Cardiac septum (tissue), 1 donor: ENCODE measurements at regions not wholly inside any gene's neighbourhood (a gene's known extent, or its start where the extent isn't known, plus 50 kb on each side); places are given as distances from the start of the nearest gene placed in this dataset.
"Not testable (repeated sequence)": the region's sequence is repeated elsewhere in the genome, so short reads cannot be mapped to it uniquely, and the experiment has no call there.

ENCODE experiments used
- DNase-seq: peaks from one replicate; pipeline ENCODE4 v3.0.0-alpha.2; 2020; ENCODE audit warnings: low spot score
- intact Hi-C: fragments of 100-400 bp; cut with DNase I; formaldehyde crosslinking; loops from one replicate; pipeline ENCODE4 v1.14.0; 2022
- donor health status: DM: no; HTN: no; CAD: no.

GRCh38 chr11:115630214-115630613 is 126.0 kb upstream of the CADM1 start:
- DNase-seq = no peak
- intact Hi-C loops = no loop called here

- intact Hi-C loops = no loop called here
- no peak for DNase-seq
Measured at GRCh38 chr11:115629456-115630015, 125.3 kb upstream of the CADM1 start.

GRCh38 chr11:115627666-115628460 is 123.6 kb upstream of the CADM1 start:
- intact Hi-C loops = no loop called here

GRCh38 chr11:115627071-115627470 is 122.9 kb upstream of the CADM1 start:
- intact Hi-C loops = no loop called here
- DNase-seq = no peak

More at GRCh38 chr11:115627666-115628460, 123.6 kb upstream of the CADM1 start:
- DNase-seq = no peak

- DNase-seq = no peak
- intact Hi-C loops = no loop called here
Measured at GRCh38 chr11:115626414-115626813, 122.2 kb upstream of the CADM1 start.

- no peak for DNase-seq
- intact Hi-C loops = no loop called here
Measured at GRCh38 chr11:115625502-115625901, 121.3 kb upstream of the CADM1 start.

GRCh38 chr11:115624065-115624464 is 119.8 kb upstream of the CADM1 start:
- intact Hi-C loops = loop anchor here (5.0 kb wide), 1 partner anchor 33 kb away; no protein-coding TSS in a partner anchor
- DNase-seq = no peak

- intact Hi-C loops = loop anchor here (2.0 to 5.0 kb wide), 3 partner anchors 16 to 118 kb away; partner anchors contain the start of gene CADM1
- peak; percentile 91 for DNase-seq
Measured at GRCh38 chr11:115623021-115623451, 118.8 kb upstream of the CADM1 start.

- intact Hi-C loops = no loop called here
Measured at GRCh38 chr11:115618428-115618827, 114.2 kb upstream of the CADM1 start.

GRCh38 chr11:115617767-115618166 is 113.6 kb upstream of the CADM1 start:
- DNase-seq = no peak
- intact Hi-C loops = no loop called here

More at GRCh38 chr11:115618428-115618827, 114.2 kb upstream of the CADM1 start:
- no peak for DNase-seq

- no peak for DNase-seq
- intact Hi-C loops = no loop called here
Measured at GRCh38 chr11:115616971-115617370, 112.8 kb upstream of the CADM1 start.

- DNase-seq = no peak
- intact Hi-C loops = no loop called here
Measured at GRCh38 chr11:115613986-115614632, 109.9 kb upstream of the CADM1 start.

GRCh38 chr11:115613004-115613403 is 108.8 kb upstream of the CADM1 start:
- DNase-seq = no peak
- intact Hi-C loops = no loop called here

- intact Hi-C loops = no loop called here
- DNase-seq = no peak
Measured at GRCh38 chr11:115612046-115612730, 108.0 kb upstream of the CADM1 start.

GRCh38 chr11:115611343-115611742 is 107.1 kb upstream of the CADM1 start:
- no peak for DNase-seq
- intact Hi-C loops = no loop called here

GRCh38 chr11:115610908-115611307 is 106.7 kb upstream of the CADM1 start:
- no peak for DNase-seq
- intact Hi-C loops = no loop called here

GRCh38 chr11:115610234-115610633 is 106.0 kb upstream of the CADM1 start:
- DNase-seq, intact Hi-C loops: not testable (repeated sequence)

- no peak for DNase-seq
- intact Hi-C loops = no loop called here
Measured at GRCh38 chr11:115608976-115609375, 104.8 kb upstream of the CADM1 start.

- no peak for DNase-seq
- intact Hi-C loops = loop anchor here (2.0 kb wide), 1 partner anchor 15 kb away; no protein-coding TSS in a partner anchor
Measured at GRCh38 chr11:115607621-115608221, 103.5 kb upstream of the CADM1 start.
